GM12878 (cell line): ENCODE measurements at regions not wholly inside any gene's neighbourhood (a gene's known extent, or its start where the extent isn't known, plus 50 kb on each side); places are given as distances from the start of the nearest gene placed in this dataset.

ENCODE experiments used
- ATAC-seq: fragments of 200-7000 bp; cut with Tn5 transposase; 3 replicates; pipeline ENCODE4 v1.9.1; 2020; ENCODE audit warnings: mild to moderate bottlenecking, moderate library complexity
- BruUV-seq: library from RNA; stranded (reverse); fragments of 400-500 nt; replicated peaks from 2 replicates; lab custom pipeline; 2021; lab: Mats Ljungman, UMichigan
- CTCF ChIA-PET: fragments of 300-600 bp; sonication (Branson Sonifier 250); formaldehyde crosslinking; extraction: SDS; loops from one replicate; lab custom pipeline; 2021; ENCODE audit warnings: inconsistent platforms; lab: Yijun Ruan, JAX
- POLR2A ChIA-PET: fragments of 350-600 bp; formaldehyde crosslinking; extraction: SDS; loops from one replicate; lab custom pipeline; 2021; ENCODE audit warnings: inconsistent platforms; lab: Charles Lee
- RAD21 ChIA-PET: fragments of 300-600 bp; sonication (Branson Sonifier 250); formaldehyde crosslinking; loops from one replicate; lab custom pipeline; 2023; ENCODE audit warnings: antibody characterized with exemption; ENCODE audit not compliant: unreplicated experiment; lab: Charles Lee
- SMC1A ChIA-PET: fragments of 300-600 bp; sonication (Branson Sonifier 250); formaldehyde crosslinking; loops from one replicate; lab custom pipeline; 2023; ENCODE audit not compliant: unreplicated experiment, uncharacterized antibody; lab: Charles Lee
- DNase-seq: peaks from one replicate; pipeline ENCODE4 v3.0.0-alpha.2; 2011; ENCODE audit warnings: low read depth, low spot score
- FAIRE-seq: peaks from 3 replicates; lab custom pipeline; 2011; peaks lifted over from hg19 to GRCh38; lab: Jason Lieb, UNC
- H2AFZ ChIP-seq: 2 replicates; pipeline ENCODE4 v1.6.0; 2011; ENCODE audit warnings: low read depth, low read length, control low read depth; ENCODE audit not compliant: control insufficient read depth
- H3K27ac ChIP-seq: 2 replicates; pipeline ENCODE4 v1.5.1; 2011; ENCODE audit warnings: control low read depth; ENCODE audit not compliant: control insufficient read depth, insufficient read depth
- H3K27me3 ChIP-seq, 2 experiments: replicated peaks in 1 of 2; 2 replicates each; pipeline versions ENCODE4 v1.6.0 to v1.6.1; 2011; ENCODE audit warnings: low read length in 1 of 2; ENCODE audit not compliant: control insufficient read depth in 2 of 2, insufficient read depth in 2 of 2
- H3K36me3 ChIP-seq, 2 experiments: 2 replicates each; pipeline ENCODE4 v1.5.1; 2011; ENCODE audit warnings: low read length in 1 of 2; ENCODE audit not compliant: control insufficient read depth in 2 of 2, insufficient read depth in 2 of 2
- H3K4me1 ChIP-seq: 2 replicates; pipeline ENCODE4 v1.6.1; 2011; ENCODE audit warnings: mild to moderate bottlenecking, low read length, moderate library complexity, mixed read lengths; ENCODE audit not compliant: control insufficient read depth, insufficient read depth
- H3K4me2 ChIP-seq: 2 replicates; pipeline ENCODE4 v1.6.0; 2011; ENCODE audit warnings: control low read depth; ENCODE audit not compliant: control insufficient read depth, insufficient read depth
- H3K4me3 ChIP-seq: fragments of 200-600 bp; sonication (generic); 2 replicates; pipeline ENCODE4 v1.5.1; 2016
- H3K79me2 ChIP-seq: 2 replicates; pipeline ENCODE4 v1.6.0; 2011; ENCODE audit warnings: low read length; ENCODE audit not compliant: control insufficient read depth, insufficient read depth
- H3K9ac ChIP-seq: 2 replicates; pipeline ENCODE4 v1.8.0; 2011; ENCODE audit warnings: low read length, control low read depth, mixed read lengths; ENCODE audit not compliant: control insufficient read depth, insufficient read depth
- H3K9me3 ChIP-seq: replicated peaks from 3 replicates; pipeline ENCODE4 v1.5.1; 2011; ENCODE audit warnings: mild to moderate bottlenecking, low read length; ENCODE audit not compliant: control insufficient read depth, insufficient read depth
- H4K20me1 ChIP-seq: 2 replicates; pipeline ENCODE4 v1.6.0; 2011; ENCODE audit not compliant: control insufficient read depth, insufficient read depth
- BCL3 ChIP-seq: IDR thresholded peaks from 2 replicates; pipeline ENCODE4 v1.6.1; 2011; ENCODE audit warnings: borderline replicate concordance, low read depth, mild to moderate bottlenecking, moderate library complexity, low read length; ENCODE audit not compliant: insufficient read depth, poor library complexity, severe bottlenecking
- BHLHE40 ChIP-seq, 2 experiments: fragments of 450-650 bp in 1 of 2; IDR thresholded peaks; 2 replicates each; pipeline ENCODE4 v1.6.1; 2011 to 2017; ENCODE audit warnings: low read depth in 2 of 2, borderline replicate concordance in 1 of 2, improper control_type of control experiment in 1 of 2, low read length in 1 of 2, mild to moderate bottlenecking in 1 of 2
- FOXM1 ChIP-seq: IDR thresholded peaks from 2 replicates; pipeline ENCODE4 v1.6.1; 2012; ENCODE audit warnings: low read depth, mild to moderate bottlenecking, inconsistent platforms, low read length, moderate library complexity
- HSF1 ChIP-seq: fragments of 150-350 bp; IDR thresholded peaks from 2 replicates; pipeline ENCODE4 v1.6.1; 2014; ENCODE audit warnings: mild to moderate bottlenecking, low read depth, low read length
- IRF4 ChIP-seq: IDR thresholded peaks from 2 replicates; pipeline ENCODE4 v1.6.1; 2011; ENCODE audit warnings: low read depth, low read length
- POU2F2 ChIP-seq: IDR thresholded peaks from 3 replicates; pipeline ENCODE4 v1.6.1; 2011; ENCODE audit warnings: low read depth, mild to moderate bottlenecking, low read length, borderline replicate concordance
- SMAD1 ChIP-seq: fragments of 450-650 bp; IDR thresholded peaks from 2 replicates; pipeline ENCODE4 v1.6.1; 2018; ENCODE audit warnings: mild to moderate bottlenecking, low read depth; ENCODE audit not compliant: partially characterized antibody
- WGBS: methylation state at CpG from one replicate; pipeline ENCODE4 v1.1.6; 2016; ENCODE audit warnings: low lambda C conversion rate; ENCODE audit not compliant: insufficient replicate concordance, insufficient coverage; ENCODE audit errors: missing lambda C conversion rate; 5-methylcytosine and 5-hydroxymethylcytosine counted together
- in situ Hi-C: fragments of 300-500 bp; cut with MboI; formaldehyde crosslinking; loops from 9 replicates; pipeline ENCODE4 v1.14.3; 2018; ENCODE audit warnings: mixed read lengths
- intact Hi-C: fragments of 100-400 bp; cut with micrococcal nuclease; formaldehyde crosslinking; loops from one replicate; pipeline ENCODE4 v1.14.2; 2022; ENCODE audit not compliant: unreplicated experiment

- Histone ChIP-seq H3K4me1 (no peaks in the 10 kb centered on the region), H2AFZ (no peak overlapping the region), H3K4me3 (no peak overlapping the region), H3K79me2 (no peaks in the 10 kb centered on the region), H3K27ac (no peak overlapping the region), H3K9me3 (peaks cover 2% of the 10 kb centered on the region; the same call in 1 of the 3 replicates), H3K9ac (no peak overlapping the region), H4K20me1 (no peaks in the 10 kb centered on the region), H3K27me3 (peaks cover 0 to 3% of the 10 kb centered on the region in 2 experiments; a peak in 2 of 4 replicates), H3K4me2 (no peak overlapping the region), H3K36me3 (no peaks in the 10 kb centered on the region)
- ChIA-PET SMC1A (interaction anchor here (0.8 kb wide), 1 partner anchor 13 kb away, joined by 3 read pairs; no protein-coding TSS in a partner anchor), RAD21 (no interaction called here), POLR2A (no interaction called here), CTCF (interaction anchor here (1.5 kb wide), 1 partner anchor 23 kb away, joined by 4 read pairs; no protein-coding TSS in a partner anchor)
- DNase-seq (no peak), FAIRE-seq (no peak), ATAC-seq (no peak)
- WGBS = 70% methylated on average over 10 of the region's 10 CpGs
- intact Hi-C loops = no loop called here
- BruUV-seq = no TSS peak
- TF ChIP-seq POU2F2 (no peak), HSF1 (no peak), BHLHE40 (IDR thresholded peaks at IDR 0.05; ENCODE audit: borderline replicate concordance in 1 of 2, low read depth in 2 of 2, low read length in 1 of 2) (no peak), BCL3 (no peak), FOXM1 (no peak), IRF4 (no peak), SMAD1 (no peak)
- in situ Hi-C loops = no loop called here
These were observed 142.3 kb upstream of the SASH1 start for GRCh38 chr6:148200293-148200692.
